GM12878 (cell line): ENCODE measurements at regions not wholly inside any gene's neighbourhood (a gene's known extent, or its start where the extent isn't known, plus 50 kb on each side); places are given as distances from the start of the nearest gene placed in this dataset.

Source experiments
- ATAC-seq: fragments of 200-7000 bp; cut with Tn5 transposase; 3 replicates; pipeline ENCODE4 v1.9.1; 2020; ENCODE audit warnings: mild to moderate bottlenecking, moderate library complexity
- BruUV-seq: library from RNA; stranded (reverse); fragments of 400-500 nt; replicated peaks from 2 replicates; lab custom pipeline; 2021; lab: Mats Ljungman, UMichigan
- CTCF ChIA-PET: fragments of 300-600 bp; sonication (Branson Sonifier 250); formaldehyde crosslinking; extraction: SDS; loops from one replicate; lab custom pipeline; 2021; ENCODE audit warnings: inconsistent platforms; lab: Yijun Ruan, JAX
- POLR2A ChIA-PET: fragments of 350-600 bp; formaldehyde crosslinking; extraction: SDS; loops from one replicate; lab custom pipeline; 2021; ENCODE audit warnings: inconsistent platforms; lab: Charles Lee
- RAD21 ChIA-PET: fragments of 300-600 bp; sonication (Branson Sonifier 250); formaldehyde crosslinking; loops from one replicate; lab custom pipeline; 2023; ENCODE audit warnings: antibody characterized with exemption; ENCODE audit not compliant: unreplicated experiment; lab: Charles Lee
- SMC1A ChIA-PET: fragments of 300-600 bp; sonication (Branson Sonifier 250); formaldehyde crosslinking; loops from one replicate; lab custom pipeline; 2023; ENCODE audit not compliant: unreplicated experiment, uncharacterized antibody; lab: Charles Lee
- DNase-seq: peaks from one replicate; pipeline ENCODE4 v3.0.0-alpha.2; 2011; ENCODE audit warnings: low read depth, low spot score
- FAIRE-seq: peaks from 3 replicates; lab custom pipeline; 2011; peaks lifted over from hg19 to GRCh38; lab: Jason Lieb, UNC
- H2AFZ ChIP-seq: 2 replicates; pipeline ENCODE4 v1.6.0; 2011; ENCODE audit warnings: low read depth, low read length, control low read depth; ENCODE audit not compliant: control insufficient read depth
- H3K27ac ChIP-seq: 2 replicates; pipeline ENCODE4 v1.5.1; 2011; ENCODE audit warnings: control low read depth; ENCODE audit not compliant: control insufficient read depth, insufficient read depth
- H3K27me3 ChIP-seq, 2 experiments: replicated peaks in 1 of 2; 2 replicates each; pipeline versions ENCODE4 v1.6.0 to v1.6.1; 2011; ENCODE audit warnings: low read length in 1 of 2; ENCODE audit not compliant: control insufficient read depth in 2 of 2, insufficient read depth in 2 of 2
- H3K36me3 ChIP-seq, 2 experiments: 2 replicates each; pipeline ENCODE4 v1.5.1; 2011; ENCODE audit warnings: low read length in 1 of 2; ENCODE audit not compliant: control insufficient read depth in 2 of 2, insufficient read depth in 2 of 2
- H3K4me1 ChIP-seq: 2 replicates; pipeline ENCODE4 v1.6.1; 2011; ENCODE audit warnings: mild to moderate bottlenecking, low read length, moderate library complexity, mixed read lengths; ENCODE audit not compliant: control insufficient read depth, insufficient read depth
- H3K4me2 ChIP-seq: 2 replicates; pipeline ENCODE4 v1.6.0; 2011; ENCODE audit warnings: control low read depth; ENCODE audit not compliant: control insufficient read depth, insufficient read depth
- H3K4me3 ChIP-seq: fragments of 200-600 bp; sonication (generic); 2 replicates; pipeline ENCODE4 v1.5.1; 2016
- H3K79me2 ChIP-seq: 2 replicates; pipeline ENCODE4 v1.6.0; 2011; ENCODE audit warnings: low read length; ENCODE audit not compliant: control insufficient read depth, insufficient read depth
- H3K9ac ChIP-seq: 2 replicates; pipeline ENCODE4 v1.8.0; 2011; ENCODE audit warnings: low read length, control low read depth, mixed read lengths; ENCODE audit not compliant: control insufficient read depth, insufficient read depth
- H3K9me3 ChIP-seq: replicated peaks from 3 replicates; pipeline ENCODE4 v1.5.1; 2011; ENCODE audit warnings: mild to moderate bottlenecking, low read length; ENCODE audit not compliant: control insufficient read depth, insufficient read depth
- H4K20me1 ChIP-seq: 2 replicates; pipeline ENCODE4 v1.6.0; 2011; ENCODE audit not compliant: control insufficient read depth, insufficient read depth
- ATF2 ChIP-seq: IDR thresholded peaks from 2 replicates; pipeline ENCODE4 v1.6.1; 2012; ENCODE audit warnings: low read length, inconsistent platforms
- GATAD2B ChIP-seq: fragments of 450-650 bp; conservative IDR thresholded peaks from 2 replicates; pipeline ENCODE4 v1.6.1; 2017; ENCODE audit warnings: low read depth, mild to moderate bottlenecking, moderate library complexity
- KAT2A ChIP-seq: conservative IDR thresholded peaks from 2 replicates; pipeline ENCODE4 v1.6.1; 2011; ENCODE audit warnings: low read depth, low read length; ENCODE audit not compliant: control insufficient read depth
- NR2C1 ChIP-seq: fragments of 450-650 bp; IDR thresholded peaks from 2 replicates; pipeline ENCODE4 v1.6.1; 2017; ENCODE audit warnings: antibody characterized with exemption, mild to moderate bottlenecking, moderate library complexity
- SPI1 ChIP-seq: IDR thresholded peaks from 2 replicates; pipeline ENCODE4 v1.6.1; 2011; ENCODE audit warnings: low read depth, mild to moderate bottlenecking, low read length, moderate library complexity, borderline replicate concordance; ENCODE audit not compliant: insufficient read depth
- TCF12 ChIP-seq: IDR thresholded peaks from 2 replicates; pipeline ENCODE4 v1.6.1; 2011; ENCODE audit warnings: low read depth, mild to moderate bottlenecking, low read length
- YBX1 ChIP-seq: fragments of 450-650 bp; IDR thresholded peaks from 2 replicates; pipeline ENCODE4 v1.6.1; 2016; ENCODE audit warnings: antibody characterized with exemption
- in situ Hi-C: fragments of 300-500 bp; cut with MboI; formaldehyde crosslinking; loops from 9 replicates; pipeline ENCODE4 v1.14.3; 2018; ENCODE audit warnings: mixed read lengths
- intact Hi-C: fragments of 100-400 bp; cut with micrococcal nuclease; formaldehyde crosslinking; loops from one replicate; pipeline ENCODE4 v1.14.2; 2022; ENCODE audit not compliant: unreplicated experiment
- TF ChIP-seq, protein P1 (sequence below): fragments of 450-650 bp; conservative IDR thresholded peaks from 2 replicates; pipeline ENCODE4 v1.6.1; 2017; ENCODE audit warnings: mild to moderate bottlenecking, moderate library complexity
- TF ChIP-seq, protein P2 (sequence below): IDR thresholded peaks from 2 replicates; pipeline ENCODE4 v1.6.1; 2011; ENCODE audit warnings: borderline replicate concordance, low read depth, mild to moderate bottlenecking, moderate library complexity, low read length; ENCODE audit not compliant: insufficient read depth, poor library complexity, severe bottlenecking

DNA sequence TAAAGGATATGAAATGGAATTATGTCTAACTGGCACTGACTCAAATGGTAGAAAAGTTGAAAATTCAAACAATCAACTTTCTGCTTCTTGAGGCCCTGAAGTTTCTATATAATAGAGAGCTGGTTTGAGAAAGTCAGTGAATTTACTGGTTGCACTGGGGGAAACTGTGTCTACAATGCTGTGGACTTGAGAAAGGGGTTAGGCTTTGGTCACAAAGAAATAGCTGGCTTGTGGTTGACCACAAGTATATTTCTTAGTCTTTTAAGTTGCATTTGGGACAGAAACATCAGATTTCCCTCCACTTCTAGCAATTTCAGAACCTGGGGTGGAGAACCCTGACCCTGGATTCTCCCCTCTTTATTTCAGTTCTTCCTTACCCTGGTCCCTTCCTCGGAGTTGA, 192.6 kb upstream of the ACTBL2 start (continued):
- TF ChIP-seq, protein P1, sequence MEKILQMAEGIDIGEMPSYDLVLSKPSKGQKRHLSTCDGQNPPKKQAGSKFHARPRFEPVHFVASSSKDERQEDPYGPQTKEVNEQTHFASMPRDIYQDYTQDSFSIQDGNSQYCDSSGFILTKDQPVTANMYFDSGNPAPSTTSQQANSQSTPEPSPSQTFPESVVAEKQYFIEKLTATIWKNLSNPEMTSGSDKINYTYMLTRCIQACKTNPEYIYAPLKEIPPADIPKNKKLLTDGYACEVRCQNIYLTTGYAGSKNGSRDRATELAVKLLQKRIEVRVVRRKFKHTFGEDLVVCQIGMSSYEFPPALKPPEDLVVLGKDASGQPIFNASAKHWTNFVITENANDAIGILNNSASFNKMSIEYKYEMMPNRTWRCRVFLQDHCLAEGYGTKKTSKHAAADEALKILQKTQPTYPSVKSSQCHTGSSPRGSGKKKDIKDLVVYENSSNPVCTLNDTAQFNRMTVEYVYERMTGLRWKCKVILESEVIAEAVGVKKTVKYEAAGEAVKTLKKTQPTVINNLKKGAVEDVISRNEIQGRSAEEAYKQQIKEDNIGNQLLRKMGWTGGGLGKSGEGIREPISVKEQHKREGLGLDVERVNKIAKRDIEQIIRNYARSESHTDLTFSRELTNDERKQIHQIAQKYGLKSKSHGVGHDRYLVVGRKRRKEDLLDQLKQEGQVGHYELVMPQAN: no peak
- TF ChIP-seq SPI1: no peak
- no peak for TF ChIP-seq NR2C1
- no peak for TF ChIP-seq TCF12
- TF ChIP-seq KAT2A: no peak

- no peak overlapping the region for H3K4me2 ChIP-seq
- ChIA-PET RAD21 (no interaction called here), SMC1A (interaction anchor here (1.5 kb wide), 1 partner anchor 9 kb away, joined by 3 read pairs; no protein-coding TSS in a partner anchor)
- no peak overlapping the region for H3K9ac ChIP-seq
- intact Hi-C loops (no loop called here), in situ Hi-C loops (loop anchor here (25.0 kb wide), 1 partner anchor 791 kb away; the partner anchor contains the start of gene PLK2)
- H3K9me3 ChIP-seq: no peaks in the 10 kb centered on the region
- TF ChIP-seq, protein P2, sequence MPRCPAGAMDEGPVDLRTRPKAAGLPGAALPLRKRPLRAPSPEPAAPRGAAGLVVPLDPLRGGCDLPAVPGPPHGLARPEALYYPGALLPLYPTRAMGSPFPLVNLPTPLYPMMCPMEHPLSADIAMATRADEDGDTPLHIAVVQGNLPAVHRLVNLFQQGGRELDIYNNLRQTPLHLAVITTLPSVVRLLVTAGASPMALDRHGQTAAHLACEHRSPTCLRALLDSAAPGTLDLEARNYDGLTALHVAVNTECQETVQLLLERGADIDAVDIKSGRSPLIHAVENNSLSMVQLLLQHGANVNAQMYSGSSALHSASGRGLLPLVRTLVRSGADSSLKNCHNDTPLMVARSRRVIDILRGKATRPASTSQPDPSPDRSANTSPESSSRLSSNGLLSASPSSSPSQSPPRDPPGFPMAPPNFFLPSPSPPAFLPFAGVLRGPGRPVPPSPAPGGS: no peak
- no peak for TF ChIP-seq YBX1
- no peak for TF ChIP-seq ATF2
- no peak for TF ChIP-seq GATAD2B
- TF ChIP-seq, all 136 proteins: peak for 0
- no peak overlapping the region for H2AFZ ChIP-seq
- POLR2A ChIA-PET: no interaction called here
- no peak for FAIRE-seq
- DNase-seq: no peak
- BruUV-seq: no TSS peak
- no peaks in the 10 kb centered on the region for H3K36me3 ChIP-seq
- no peaks in the 10 kb centered on the region for H3K27me3 ChIP-seq
- H4K20me1 ChIP-seq: no peaks in the 10 kb centered on the region
- no peaks in the 10 kb centered on the region for H3K4me1 ChIP-seq
- no peak overlapping the region for H3K27ac ChIP-seq
- CTCF ChIA-PET: interaction anchor here (1.3 kb wide), 1 partner anchor 49 kb away, joined by 3 read pairs; no protein-coding TSS in a partner anchor
- H3K79me2 ChIP-seq: no peaks in the 10 kb centered on the region
- no peak for ATAC-seq
- H3K4me3 ChIP-seq: no peak overlapping the region
These were observed 188.8 kb upstream of the ACTBL2 start for GRCh38 chr5:57671371-57671770.
